ENCODE measurements at regions not wholly inside any gene's neighbourhood (a gene's known extent, or its start where the extent isn't known, plus 50 kb on each side); places are given as distances from the start of the nearest gene placed in this dataset.

DNA sequence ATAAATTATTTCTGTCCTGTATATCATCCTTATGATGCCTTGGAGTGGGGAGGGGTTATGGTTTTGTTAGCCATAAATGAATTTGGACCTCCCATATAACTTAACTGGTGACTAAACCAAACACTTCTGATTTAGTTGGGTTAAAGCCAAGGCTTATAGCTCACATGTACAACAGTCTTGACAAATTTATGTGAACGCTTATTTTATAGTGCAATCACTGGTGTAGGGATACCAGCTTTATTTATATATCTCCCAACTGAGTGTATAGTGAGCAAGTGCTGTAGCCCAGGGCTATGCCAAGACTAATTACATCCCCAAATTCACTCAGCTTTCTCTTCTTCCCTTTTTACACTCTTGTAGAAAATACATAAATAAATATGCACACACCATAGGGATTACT is 956.2 kb downstream of the SORCS3 start:
- Histone ChIP-seq H3K4me1 (ENCODE audit: control insufficient read depth, low read length) (no peaks in the 10 kb centered on the region), H4K20me1 (ENCODE audit: control insufficient read depth, insufficient read depth, low read depth, low read length) (no peaks in the 10 kb centered on the region), H3K4me2 (ENCODE audit: low read length) (no peak overlapping the region), H3K27me3 (ENCODE audit: control insufficient read depth, low read length) (no peaks in the 10 kb centered on the region), H3K36me3 (ENCODE audit: control insufficient read depth, low read length) (no peaks in the 10 kb centered on the region), H3K79me2 (ENCODE audit: control insufficient read depth, low read length) (no peaks in the 10 kb centered on the region), H3K27ac (ENCODE audit: low read depth, low read length) (no peak overlapping the region), H3K4me3 (ENCODE audit: low read length) (no peak overlapping the region), H3F3A (ENCODE audit: control insufficient read depth, insufficient read depth) (no peaks in the 10 kb centered on the region), H3K9me3 (ENCODE audit: control insufficient read depth, insufficient read depth, low read length) (no peaks in the 10 kb centered on the region), H3K9me2 (replicated peaks; ENCODE audit: control insufficient read depth, low read length) (no peaks in the 10 kb centered on the region)
- TF ChIP-seq, protein P1, sequence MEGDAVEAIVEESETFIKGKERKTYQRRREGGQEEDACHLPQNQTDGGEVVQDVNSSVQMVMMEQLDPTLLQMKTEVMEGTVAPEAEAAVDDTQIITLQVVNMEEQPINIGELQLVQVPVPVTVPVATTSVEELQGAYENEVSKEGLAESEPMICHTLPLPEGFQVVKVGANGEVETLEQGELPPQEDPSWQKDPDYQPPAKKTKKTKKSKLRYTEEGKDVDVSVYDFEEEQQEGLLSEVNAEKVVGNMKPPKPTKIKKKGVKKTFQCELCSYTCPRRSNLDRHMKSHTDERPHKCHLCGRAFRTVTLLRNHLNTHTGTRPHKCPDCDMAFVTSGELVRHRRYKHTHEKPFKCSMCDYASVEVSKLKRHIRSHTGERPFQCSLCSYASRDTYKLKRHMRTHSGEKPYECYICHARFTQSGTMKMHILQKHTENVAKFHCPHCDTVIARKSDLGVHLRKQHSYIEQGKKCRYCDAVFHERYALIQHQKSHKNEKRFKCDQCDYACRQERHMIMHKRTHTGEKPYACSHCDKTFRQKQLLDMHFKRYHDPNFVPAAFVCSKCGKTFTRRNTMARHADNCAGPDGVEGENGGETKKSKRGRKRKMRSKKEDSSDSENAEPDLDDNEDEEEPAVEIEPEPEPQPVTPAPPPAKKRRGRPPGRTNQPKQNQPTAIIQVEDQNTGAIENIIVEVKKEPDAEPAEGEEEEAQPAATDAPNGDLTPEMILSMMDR (IDR thresholded peaks at IDR 0.05; ENCODE audit: low read depth, low read length, poor library complexity, severe bottlenecking), result no peak
- TF ChIP-seq EZH2phosphoT487 (IDR thresholded peaks at IDR 0.05; ENCODE audit: borderline replicate concordance, low read length), result no peak

DNA sequence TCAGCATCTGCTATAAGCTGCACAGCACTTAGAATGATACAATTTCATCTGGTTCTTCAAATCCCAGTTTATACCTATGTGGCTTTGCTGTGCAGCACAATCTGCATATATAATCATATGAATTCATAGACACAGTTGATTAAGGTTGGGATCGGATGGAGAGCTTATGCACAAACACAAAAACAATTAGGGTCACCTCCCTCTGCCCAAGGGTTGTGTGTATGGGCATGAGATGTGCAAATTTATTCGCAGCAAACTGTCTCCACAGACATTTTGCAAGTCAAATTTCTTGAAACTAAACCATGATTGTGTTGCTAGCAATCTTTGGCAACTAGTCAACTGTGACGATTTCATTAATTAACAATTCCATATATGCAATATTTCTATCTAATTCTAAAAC is 955.7 kb downstream of the SORCS3 start:
- H4K20me1 ChIP-seq (ENCODE audit: control insufficient read depth, insufficient read depth, low read depth, low read length), result no peaks in the 10 kb centered on the region
- no peak for TF ChIP-seq EZH2phosphoT487 (IDR thresholded peaks at IDR 0.05; ENCODE audit: borderline replicate concordance, low read length)
- TF ChIP-seq, protein P1 (IDR thresholded peaks at IDR 0.05; ENCODE audit: low read depth, low read length, poor library complexity, severe bottlenecking), result no peak
- H3K9me2 ChIP-seq (replicated peaks; ENCODE audit: control insufficient read depth, low read length), result no peaks in the 10 kb centered on the region
- no peaks in the 10 kb centered on the region for H3K9me3 ChIP-seq (ENCODE audit: control insufficient read depth, insufficient read depth, low read length)
- H3K27me3 ChIP-seq (ENCODE audit: control insufficient read depth, low read length), result no peaks in the 10 kb centered on the region
- H3K27ac ChIP-seq (ENCODE audit: low read depth, low read length), result no peak overlapping the region
- H3K36me3 ChIP-seq (ENCODE audit: control insufficient read depth, low read length), result no peaks in the 10 kb centered on the region
- no peaks in the 10 kb centered on the region for H3K4me1 ChIP-seq (ENCODE audit: control insufficient read depth, low read length)
- no peaks in the 10 kb centered on the region for H3F3A ChIP-seq (ENCODE audit: control insufficient read depth, insufficient read depth)
- no peak overlapping the region for H3K4me2 ChIP-seq (ENCODE audit: low read length)
- H3K4me3 ChIP-seq (ENCODE audit: low read length), result no peak overlapping the region
- no peaks in the 10 kb centered on the region for H3K79me2 ChIP-seq (ENCODE audit: control insufficient read depth, low read length)

DNA sequence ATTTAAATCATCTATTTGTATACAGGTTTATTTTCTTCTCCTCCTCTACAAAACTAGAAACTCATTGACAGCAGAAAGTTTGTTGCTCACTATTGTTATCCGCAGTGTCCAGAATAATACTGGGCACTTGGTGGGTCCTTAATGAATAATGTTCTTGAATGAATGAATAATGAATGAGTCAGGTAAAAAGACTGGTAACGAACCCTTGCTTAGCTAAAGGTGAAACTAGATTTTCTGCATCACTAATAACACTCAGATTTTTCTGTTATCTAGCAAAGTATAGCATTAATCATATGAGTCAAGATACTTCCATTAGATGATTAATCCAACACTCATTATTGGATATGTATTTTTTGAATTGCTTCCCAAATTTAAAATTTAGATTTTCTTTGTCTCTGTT is 953.2 kb downstream of the SORCS3 start:
- TF ChIP-seq, protein P1 (IDR thresholded peaks at IDR 0.05; ENCODE audit: low read depth, low read length, poor library complexity, severe bottlenecking), result no peak
- TF ChIP-seq EZH2phosphoT487 (IDR thresholded peaks at IDR 0.05; ENCODE audit: borderline replicate concordance, low read length), result no peak
- Histone ChIP-seq H4K20me1 (ENCODE audit: control insufficient read depth, insufficient read depth, low read depth, low read length) (no peaks in the 10 kb centered on the region), H3K27ac (ENCODE audit: low read depth, low read length) (no peak overlapping the region), H3K4me3 (ENCODE audit: low read length) (no peak overlapping the region), H3K36me3 (ENCODE audit: control insufficient read depth, low read length) (no peaks in the 10 kb centered on the region), H3K4me2 (ENCODE audit: low read length) (no peak overlapping the region), H3K27me3 (ENCODE audit: control insufficient read depth, low read length) (no peaks in the 10 kb centered on the region), H3K4me1 (ENCODE audit: control insufficient read depth, low read length) (no peaks in the 10 kb centered on the region), H3K9me3 (ENCODE audit: control insufficient read depth, insufficient read depth, low read length) (no peaks in the 10 kb centered on the region), H3K9me2 (replicated peaks; ENCODE audit: control insufficient read depth, low read length) (no peaks in the 10 kb centered on the region), H3K79me2 (ENCODE audit: control insufficient read depth, low read length) (no peaks in the 10 kb centered on the region), H3F3A (ENCODE audit: control insufficient read depth, insufficient read depth) (no peaks in the 10 kb centered on the region)

DNA sequence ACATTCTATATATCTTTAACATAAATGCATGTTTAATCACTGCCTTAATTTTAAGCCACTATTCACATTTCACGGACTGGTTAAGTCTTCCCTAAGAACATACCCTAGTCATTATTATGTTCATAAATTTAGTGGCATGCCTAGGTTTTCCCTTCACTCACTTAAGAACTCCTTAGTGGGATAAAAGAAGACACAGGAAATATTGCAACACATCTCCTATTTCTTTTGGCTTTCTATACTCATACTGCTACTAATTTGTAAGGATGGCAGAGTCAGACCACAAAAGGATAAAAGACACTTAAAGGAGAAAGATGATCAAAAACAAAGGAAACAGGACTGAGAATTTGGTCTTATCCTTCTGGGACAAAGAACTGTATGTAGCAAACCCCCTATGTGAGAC is 951.4 kb downstream of the SORCS3 start:
- H3K9me2 ChIP-seq (replicated peaks; ENCODE audit: control insufficient read depth, low read length), result no peaks in the 10 kb centered on the region
- no peak overlapping the region for H3K4me2 ChIP-seq (ENCODE audit: low read length)
- TF ChIP-seq, protein P1 (IDR thresholded peaks at IDR 0.05; ENCODE audit: low read depth, low read length, poor library complexity, severe bottlenecking), result no peak
- TF ChIP-seq EZH2phosphoT487 (IDR thresholded peaks at IDR 0.05; ENCODE audit: borderline replicate concordance, low read length), result no peak
- H3F3A ChIP-seq (ENCODE audit: control insufficient read depth, insufficient read depth), result no peaks in the 10 kb centered on the region
- no peaks in the 10 kb centered on the region for H4K20me1 ChIP-seq (ENCODE audit: control insufficient read depth, insufficient read depth, low read depth, low read length)
- no peaks in the 10 kb centered on the region for H3K79me2 ChIP-seq (ENCODE audit: control insufficient read depth, low read length)
- no peaks in the 10 kb centered on the region for H3K36me3 ChIP-seq (ENCODE audit: control insufficient read depth, low read length)
- no peak overlapping the region for H3K4me3 ChIP-seq (ENCODE audit: low read length)
- H3K27ac ChIP-seq (ENCODE audit: low read depth, low read length), result no peak overlapping the region
- H3K27me3 ChIP-seq (ENCODE audit: control insufficient read depth, low read length), result no peaks in the 10 kb centered on the region
- no peaks in the 10 kb centered on the region for H3K9me3 ChIP-seq (ENCODE audit: control insufficient read depth, insufficient read depth, low read length)
- no peaks in the 10 kb centered on the region for H3K4me1 ChIP-seq (ENCODE audit: control insufficient read depth, low read length)
